ENCODE measurements at regions not wholly inside any gene's neighbourhood (a gene's known extent, or its start where the extent isn't known, plus 50 kb on each side); places are given as distances from the start of the nearest gene placed in this dataset.

GRCh38 chr9:111163716-111164389 is 125.6 kb upstream of the LPAR1 start:
- Histone ChIP-seq H3K27ac (ENCODE audit: low read depth in 2 of 2, low read length in 2 of 2) (peak overlapping the region in 1 of 2 donors; percentile 29), H3K4me1 (ENCODE audit: control insufficient read depth in 2 of 3, insufficient read depth in 2 of 3, low read depth in 1 of 3, low read length in 3 of 3) (no peaks in the 10 kb centered on the region), H3K27me3 (ENCODE audit: control insufficient read depth, insufficient read depth, low read length) (no peaks in the 10 kb centered on the region), H3K4me3 (ENCODE audit: low read length in 3 of 3) (no peak overlapping the region), H3K9me3 (ENCODE audit: control insufficient read depth in 2 of 3, insufficient read depth in 1 of 3, low read length in 3 of 3) (no peaks in the 10 kb centered on the region), H3K9ac (ENCODE audit: low read length in 3 of 3) (no peak overlapping the region), H3K36me3 (ENCODE audit: control insufficient read depth in 2 of 3, insufficient read depth in 3 of 3, low read length in 3 of 3) (no peaks in the 10 kb centered on the region)
- FAIRE-seq (no peak), DNase-seq (peak in 3 of 5 donors; percentile 38 to 90 (median 85))
- TF ChIP-seq, protein P1, sequence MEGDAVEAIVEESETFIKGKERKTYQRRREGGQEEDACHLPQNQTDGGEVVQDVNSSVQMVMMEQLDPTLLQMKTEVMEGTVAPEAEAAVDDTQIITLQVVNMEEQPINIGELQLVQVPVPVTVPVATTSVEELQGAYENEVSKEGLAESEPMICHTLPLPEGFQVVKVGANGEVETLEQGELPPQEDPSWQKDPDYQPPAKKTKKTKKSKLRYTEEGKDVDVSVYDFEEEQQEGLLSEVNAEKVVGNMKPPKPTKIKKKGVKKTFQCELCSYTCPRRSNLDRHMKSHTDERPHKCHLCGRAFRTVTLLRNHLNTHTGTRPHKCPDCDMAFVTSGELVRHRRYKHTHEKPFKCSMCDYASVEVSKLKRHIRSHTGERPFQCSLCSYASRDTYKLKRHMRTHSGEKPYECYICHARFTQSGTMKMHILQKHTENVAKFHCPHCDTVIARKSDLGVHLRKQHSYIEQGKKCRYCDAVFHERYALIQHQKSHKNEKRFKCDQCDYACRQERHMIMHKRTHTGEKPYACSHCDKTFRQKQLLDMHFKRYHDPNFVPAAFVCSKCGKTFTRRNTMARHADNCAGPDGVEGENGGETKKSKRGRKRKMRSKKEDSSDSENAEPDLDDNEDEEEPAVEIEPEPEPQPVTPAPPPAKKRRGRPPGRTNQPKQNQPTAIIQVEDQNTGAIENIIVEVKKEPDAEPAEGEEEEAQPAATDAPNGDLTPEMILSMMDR (IDR thresholded peaks at IDR 0.05; ENCODE audit: borderline replicate concordance, extremely low read depth, insufficient read depth): no peak
- intact Hi-C loops (cut with DNase I): no loop called here

DNA sequence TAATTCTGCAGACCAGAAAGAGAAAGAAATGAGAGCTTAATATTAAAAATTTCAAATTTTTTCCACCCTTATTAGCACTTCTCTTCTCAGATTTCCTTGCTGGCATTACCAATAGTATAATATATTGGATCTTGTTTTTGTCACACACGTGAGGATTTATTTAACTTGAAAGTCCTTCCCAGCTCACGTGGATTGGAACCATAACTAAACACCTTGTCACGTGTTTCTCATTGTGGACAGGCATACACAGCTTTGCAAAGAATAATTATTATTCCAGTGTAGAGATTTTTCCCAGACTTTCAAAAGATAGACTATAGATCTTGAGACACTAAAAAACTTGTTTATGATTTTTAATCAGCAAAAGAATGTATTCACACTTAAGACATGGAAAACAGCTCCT is 123.8 kb upstream of the LPAR1 start:
- FAIRE-seq (no peak), DNase-seq (no peak)
- Histone ChIP-seq H3K9me3 (ENCODE audit: control insufficient read depth in 2 of 3, insufficient read depth in 1 of 3, low read length in 3 of 3) (no peaks in the 10 kb centered on the region), H3K27me3 (ENCODE audit: control insufficient read depth, insufficient read depth, low read length) (no peaks in the 10 kb centered on the region), H3K9ac (ENCODE audit: low read length in 3 of 3) (no peak overlapping the region), H3K4me3 (ENCODE audit: low read length in 3 of 3) (no peak overlapping the region), H3K27ac (ENCODE audit: low read depth in 2 of 2, low read length in 2 of 2) (no peak overlapping the region), H3K36me3 (ENCODE audit: control insufficient read depth in 2 of 3, insufficient read depth in 3 of 3, low read length in 3 of 3) (no peaks in the 10 kb centered on the region), H3K4me1 (ENCODE audit: control insufficient read depth in 2 of 3, insufficient read depth in 2 of 3, low read depth in 1 of 3, low read length in 3 of 3) (no peaks in the 10 kb centered on the region)
- TF ChIP-seq, protein P1 (IDR thresholded peaks at IDR 0.05; ENCODE audit: borderline replicate concordance, extremely low read depth, insufficient read depth): no peak
- intact Hi-C loops (cut with DNase I): no loop called here

- Histone ChIP-seq H3K4me1 (ENCODE audit: control insufficient read depth in 2 of 3, insufficient read depth in 2 of 3, low read depth in 1 of 3, low read length in 3 of 3) (no peaks in the 10 kb centered on the region), H3K36me3 (ENCODE audit: control insufficient read depth in 2 of 3, insufficient read depth in 3 of 3, low read length in 3 of 3) (no peaks in the 10 kb centered on the region), H3K9ac (ENCODE audit: low read length in 3 of 3) (no peak overlapping the region), H3K4me3 (ENCODE audit: low read length in 3 of 3) (no peak overlapping the region), H3K27me3 (ENCODE audit: control insufficient read depth, insufficient read depth, low read length) (no peaks in the 10 kb centered on the region), H3K9me3 (ENCODE audit: control insufficient read depth in 2 of 3, insufficient read depth in 1 of 3, low read length in 3 of 3) (no peaks in the 10 kb centered on the region), H3K27ac (ENCODE audit: low read depth in 2 of 2, low read length in 2 of 2) (no peak overlapping the region)
- TF ChIP-seq, protein P1 (IDR thresholded peaks at IDR 0.05; ENCODE audit: borderline replicate concordance, extremely low read depth, insufficient read depth): no peak
- intact Hi-C loops (cut with DNase I): no loop called here
- DNase-seq (peak in 3 of 5 donors; percentile 26 to 72 (median 71)), FAIRE-seq (no peak)
These were observed 122.7 kb upstream of the LPAR1 start for GRCh38 chr9:111161015-111161415.

DNA sequence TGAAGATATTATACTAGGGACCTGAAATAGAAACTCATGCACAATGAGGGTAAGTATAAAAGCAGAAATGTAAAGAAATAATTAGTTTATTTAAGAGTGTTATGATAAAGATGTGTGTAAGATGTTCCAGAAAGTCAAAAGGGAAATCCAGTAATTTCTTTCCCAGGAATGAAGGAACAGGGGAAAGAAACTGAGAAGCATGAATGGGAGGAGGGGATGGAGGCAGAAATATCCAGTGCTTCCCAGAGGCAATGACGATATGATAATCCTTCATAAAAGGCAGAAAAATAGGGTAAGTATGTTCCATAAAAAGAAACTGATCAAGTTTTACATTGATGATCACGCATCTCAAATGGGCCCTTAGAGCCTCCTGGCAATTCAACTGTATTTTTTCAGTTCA is 120.7 kb upstream of the LPAR1 start:
- TF ChIP-seq, protein P1 (IDR thresholded peaks at IDR 0.05; ENCODE audit: borderline replicate concordance, extremely low read depth, insufficient read depth): no peak
- Histone ChIP-seq H3K9me3 (ENCODE audit: control insufficient read depth in 2 of 3, insufficient read depth in 1 of 3, low read length in 3 of 3) (no peaks in the 10 kb centered on the region), H3K4me3 (ENCODE audit: low read length in 3 of 3) (no peak overlapping the region), H3K27me3 (ENCODE audit: control insufficient read depth, insufficient read depth, low read length) (no peaks in the 10 kb centered on the region), H3K27ac (ENCODE audit: low read depth in 2 of 2, low read length in 2 of 2) (no peak overlapping the region), H3K36me3 (ENCODE audit: control insufficient read depth in 2 of 3, insufficient read depth in 3 of 3, low read length in 3 of 3) (no peaks in the 10 kb centered on the region), H3K4me1 (ENCODE audit: control insufficient read depth in 2 of 3, insufficient read depth in 2 of 3, low read depth in 1 of 3, low read length in 3 of 3) (no peaks in the 10 kb centered on the region), H3K9ac (ENCODE audit: low read length in 3 of 3) (no peak overlapping the region)
- intact Hi-C loops (cut with DNase I): no loop called here
- DNase-seq (no peak), FAIRE-seq (no peak)
